GM23338 (cell line): ENCODE measurements at regions not wholly inside any gene's neighbourhood (a gene's known extent, or its start where the extent isn't known, plus 50 kb on each side); places are given as distances from the start of the nearest gene placed in this dataset.

Experiments used
- ATAC-seq: fragments of 200-7000 bp; cut with Tn5 transposase; 3 replicates; pipeline ENCODE4 v1.9.1; 2020
- DNase-seq: peaks from one replicate; pipeline ENCODE4 v3.0.0-alpha.2; 2015; ENCODE audit warnings: low spot score
- H2AFZ ChIP-seq: fragments of 200-600 bp; sonication (generic); 2 replicates; pipeline ENCODE4 v1.8.0; 2016; ENCODE audit warnings: antibody characterized with exemption, mild to moderate bottlenecking, moderate library complexity
- H3F3A ChIP-seq: fragments of 200-600 bp; sonication (generic); replicated peaks from 2 replicates; pipeline ENCODE4 v1.8.0; 2017; ENCODE audit warnings: antibody characterized with exemption, mixed run types, low read depth
- H3K27ac ChIP-seq: fragments of 200-600 bp; sonication (generic); 2 replicates; pipeline ENCODE4 v1.6.1; 2016; ENCODE audit warnings: low read depth
- H3K27me3 ChIP-seq: fragments of 200-600 bp; sonication (generic); 2 replicates; pipeline ENCODE4 v1.8.0; 2016; ENCODE audit warnings: mild to moderate bottlenecking, mixed run types, moderate library complexity; ENCODE audit not compliant: insufficient read depth
- H3K36me3 ChIP-seq: fragments of 200-600 bp; sonication (generic); 2 replicates; pipeline ENCODE4 v1.8.0; 2016; ENCODE audit warnings: mild to moderate bottlenecking; ENCODE audit not compliant: insufficient read depth
- H3K4me1 ChIP-seq: fragments of 200-600 bp; sonication (generic); 2 replicates; pipeline ENCODE4 v1.8.0; 2016; ENCODE audit warnings: mild to moderate bottlenecking, moderate library complexity; ENCODE audit not compliant: insufficient read depth
- H3K4me2 ChIP-seq: fragments of 200-600 bp; sonication (generic); 2 replicates; pipeline ENCODE4 v1.7.1; 2017; ENCODE audit warnings: mixed run types
- H3K4me3 ChIP-seq: fragments of 200-600 bp; sonication (generic); 2 replicates; pipeline ENCODE4 v1.6.1; 2016; ENCODE audit warnings: mixed run types
- H3K79me2 ChIP-seq: fragments of 200-600 bp; sonication (generic); replicated peaks from 2 replicates; pipeline ENCODE4 v1.8.0; 2017; ENCODE audit warnings: mild to moderate bottlenecking; ENCODE audit not compliant: insufficient read depth
- H3K9me2 ChIP-seq: fragments of 200-600 bp; sonication (generic); 2 replicates; pipeline ENCODE4 v1.8.0; 2017; ENCODE audit not compliant: insufficient read depth
- H4K20me1 ChIP-seq: fragments of 200-600 bp; sonication (generic); replicated peaks from 2 replicates; pipeline ENCODE4 v1.8.0; 2017; ENCODE audit warnings: mild to moderate bottlenecking; ENCODE audit not compliant: insufficient read depth
- H3K27ac Mint-ChIP-seq: 2 replicates; pipeline ENCODE4 v1.8.0; 2020; ENCODE audit warnings: inconsistent platforms, mild to moderate bottlenecking, moderate library complexity, mixed read lengths
- H3K27me3 Mint-ChIP-seq: 3 replicates; pipeline ENCODE4 v1.8.0; 2022; ENCODE audit warnings: low read depth, mild to moderate bottlenecking, moderate library complexity, mixed read lengths, inconsistent platforms; ENCODE audit not compliant: insufficient read depth, poor library complexity
- H3K36me3 Mint-ChIP-seq: 3 replicates; pipeline ENCODE4 v1.8.0; 2021; ENCODE audit warnings: low read depth, mild to moderate bottlenecking, inconsistent platforms, moderate library complexity, mixed read lengths
- H3K4me1 Mint-ChIP-seq: 3 replicates; pipeline ENCODE4 v1.8.0; 2020; ENCODE audit warnings: mild to moderate bottlenecking, inconsistent platforms, mixed read lengths
- H3K4me3 Mint-ChIP-seq: 3 replicates; pipeline ENCODE4 v1.8.0; 2021; ENCODE audit warnings: moderate library complexity, mild to moderate bottlenecking, inconsistent platforms, mixed read lengths
- H3K9me3 Mint-ChIP-seq: 3 replicates; pipeline ENCODE4 v1.8.0; 2020; ENCODE audit warnings: moderate library complexity, mild to moderate bottlenecking, inconsistent platforms, mixed read lengths
- CREB1 ChIP-seq: fragments of 250-450 bp; sonication (Bioruptor Pico); IDR thresholded peaks from 2 replicates; pipeline ENCODE4 v1.5.0; 2020; ENCODE audit warnings: low read depth, mild to moderate bottlenecking, moderate library complexity
- CTCF ChIP-seq, 2 experiments: fragments of 200-600 bp in 1 of 2; sonication (generic) in 1 of 2; conservative IDR thresholded peaks; 2 replicates each; pipeline versions ENCODE4 v1.5.1 to v1.6.1; 2016 to 2017; ENCODE audit warnings: antibody characterized with exemption in 2 of 2, low read depth in 2 of 2, mild to moderate bottlenecking in 2 of 2, moderate library complexity in 1 of 2
- ETS1 ChIP-seq: IDR thresholded peaks from 2 replicates; pipeline ENCODE4 v1.6.1; 2016; ENCODE audit warnings: antibody characterized with exemption
- EZH2 ChIP-seq: fragments of 200-600 bp; sonication (generic); IDR thresholded peaks from one replicate; pipeline ENCODE4 v1.8.0; 2017; ENCODE audit warnings: antibody characterized with exemption, mild to moderate bottlenecking, low read depth; ENCODE audit not compliant: unreplicated experiment
- EZH2phosphoT487 ChIP-seq: fragments of 200-600 bp; sonication (generic); IDR thresholded peaks from one replicate; pipeline ENCODE4 v1.8.1; 2018; ENCODE audit warnings: antibody characterized with exemption; ENCODE audit not compliant: unreplicated experiment
- JUNB ChIP-seq: IDR thresholded peaks from one replicate; pipeline ENCODE4 v1.6.1; 2016; ENCODE audit warnings: antibody characterized with exemption; ENCODE audit not compliant: unreplicated experiment
- NANOG ChIP-seq: IDR thresholded peaks from 2 replicates; pipeline ENCODE4 v1.6.1; 2016; ENCODE audit warnings: antibody characterized with exemption, borderline replicate concordance
- POLR2AphosphoS5 ChIP-seq: IDR thresholded peaks from 2 replicates; pipeline ENCODE4 v1.6.1; 2016; ENCODE audit warnings: antibody characterized with exemption, low read depth
- REST ChIP-seq: IDR thresholded peaks from one replicate; pipeline ENCODE4 v1.6.1; 2018; ENCODE audit warnings: antibody characterized with exemption; ENCODE audit not compliant: unreplicated experiment
- STAT1 ChIP-seq: IDR thresholded peaks from one replicate; pipeline ENCODE4 v1.6.1; 2016; ENCODE audit warnings: antibody characterized with exemption; ENCODE audit not compliant: unreplicated experiment
- ZNF114 ChIP-seq: fragments of 250-450 bp; sonication (Bioruptor Pico); IDR thresholded peaks from 2 replicates; pipeline ENCODE4 v1.5.0; 2020; ENCODE audit warnings: mild to moderate bottlenecking, moderate library complexity
- ZNF331 ChIP-seq: fragments of 250-450 bp; sonication (Bioruptor Pico); IDR thresholded peaks from 2 replicates; pipeline ENCODE4 v1.5.0; 2020; ENCODE audit warnings: low read depth, mild to moderate bottlenecking, moderate library complexity
- ZNF462 ChIP-seq: fragments of 250-450 bp; sonication (Bioruptor Pico); IDR thresholded peaks from 2 replicates; pipeline ENCODE4 v1.5.0; 2020; ENCODE audit warnings: mild to moderate bottlenecking, moderate library complexity

- no peak for ATAC-seq
- no peak overlapping the region for H3K4me3 Mint-ChIP-seq
These were observed 938.5 kb downstream of the FSTL5 start for GRCh38 chr4:161225327-161225726.

More at GRCh38 chr4:161225327-161225726, 938.5 kb downstream of the FSTL5 start:
- H3K79me2 ChIP-seq = no peaks in the 10 kb centered on the region
- no peak for DNase-seq
- H3K9me3 Mint-ChIP-seq = peaks cover 25% of the 10 kb centered on the region
- H4K20me1 ChIP-seq = no peaks in the 10 kb centered on the region
- no peaks in the 10 kb centered on the region for H3K36me3 ChIP-seq
- TF ChIP-seq CREB1 (CRISPR knock-in tag) = no peak
- no peak for TF ChIP-seq ETS1
- no peak for TF ChIP-seq ZNF462 (CRISPR knock-in tag)
- no peak for TF ChIP-seq REST
- no peak for TF ChIP-seq ZNF331 (CRISPR knock-in tag)
- TF ChIP-seq NANOG = no peak
- no peak for TF ChIP-seq STAT1
- TF ChIP-seq EZH2phosphoT487 = no peak
- TF ChIP-seq ZNF114 (CRISPR knock-in tag) = no peak
- no peak for TF ChIP-seq CTCF (conservative IDR thresholded peaks at IDR 0.05; ENCODE audit: low read depth in 2 of 2)
- no peak for TF ChIP-seq POLR2AphosphoS5
- TF ChIP-seq JUNB = no peak
- TF ChIP-seq EZH2 = no peak
- H3K9me2 ChIP-seq = no peaks in the 10 kb centered on the region
- H3K27ac Mint-ChIP-seq = no peak overlapping the region
- H3K27me3 Mint-ChIP-seq = peaks cover 2% of the 10 kb centered on the region
- no peaks in the 10 kb centered on the region for H3K27me3 ChIP-seq
- no peaks in the 10 kb centered on the region for H3F3A ChIP-seq
- H3K4me1 Mint-ChIP-seq = no peaks in the 10 kb centered on the region
- no peak overlapping the region for H3K4me3 ChIP-seq
- no peak overlapping the region for H2AFZ ChIP-seq
- no peaks in the 10 kb centered on the region for H3K4me1 ChIP-seq
- no peak overlapping the region for H3K27ac ChIP-seq
- H3K4me2 ChIP-seq = no peak overlapping the region
- peaks cover 23% of the 10 kb centered on the region for H3K36me3 Mint-ChIP-seq
